HPDE6-E6E7 (cell line): ENCODE measurements at regions not wholly inside any gene's neighbourhood (a gene's known extent, or its start where the extent isn't known, plus 50 kb on each side); places are given as distances from the start of the nearest gene placed in this dataset.

Experiments
- DNase-seq: peaks from one replicate; pipeline ENCODE4 v3.0.0; 2011; ENCODE audit warnings: missing footprints; ENCODE audit errors: extremely low spot score

DNA sequence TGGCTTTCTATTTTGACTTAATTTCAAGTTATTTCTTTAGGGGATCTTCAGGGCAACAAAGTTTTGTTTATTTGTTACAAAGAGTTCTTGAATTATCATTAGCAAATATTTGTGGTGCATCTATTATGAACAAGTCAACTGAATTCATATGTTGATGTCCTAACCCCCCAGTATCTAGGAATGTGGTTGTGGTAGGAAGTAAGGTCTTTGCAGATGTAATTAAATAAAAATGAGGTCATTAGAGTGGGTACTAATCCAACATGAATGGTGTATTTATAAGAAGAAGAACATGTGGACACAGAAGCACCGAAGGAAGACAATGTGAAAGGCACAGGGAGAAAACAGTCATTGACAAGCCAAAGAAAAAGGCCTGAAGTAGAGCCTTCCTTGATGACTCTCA is 474.0 kb upstream of the DAB2 start:
- no peak for DNase-seq

DNA sequence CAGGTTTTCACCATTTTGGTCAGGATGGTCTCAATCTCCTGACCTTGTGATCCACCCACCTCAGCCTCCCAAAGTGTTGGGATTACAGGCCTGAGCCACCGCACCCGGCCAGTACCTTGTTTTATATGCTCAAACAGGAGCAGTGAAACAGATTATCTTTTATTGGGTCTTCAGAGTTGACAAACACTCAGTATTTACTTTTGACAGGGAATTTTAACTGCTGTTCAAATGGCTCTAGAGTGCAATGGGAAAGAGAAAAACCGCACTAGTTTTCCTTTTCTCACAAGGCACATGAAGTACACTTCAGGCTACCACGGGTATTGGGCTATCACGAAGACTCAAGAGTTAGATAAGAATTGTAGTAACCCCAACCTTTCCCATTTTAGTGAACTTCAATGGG is 471.9 kb upstream of the DAB2 start:
- DNase-seq = no peak

DNA sequence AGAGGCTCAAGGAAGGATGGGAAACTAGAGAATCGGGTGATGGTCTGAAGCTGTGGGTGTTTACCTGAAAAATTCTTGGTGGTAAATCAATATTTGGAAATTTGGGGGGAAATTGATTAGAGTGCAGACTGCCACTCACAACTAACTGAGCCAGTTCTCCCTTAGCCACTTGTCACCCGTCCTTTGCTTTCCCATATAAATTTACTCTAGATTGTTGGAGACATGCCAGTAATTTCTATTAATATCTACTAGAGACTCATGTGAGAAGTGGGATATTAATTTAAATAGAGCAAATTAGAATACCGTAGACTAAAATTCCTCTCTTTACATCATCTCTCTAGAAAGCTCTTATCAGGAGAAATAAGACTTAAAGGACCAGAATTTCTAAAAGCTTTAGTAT is 471.3 kb upstream of the DAB2 start:
- no peak for DNase-seq

DNA sequence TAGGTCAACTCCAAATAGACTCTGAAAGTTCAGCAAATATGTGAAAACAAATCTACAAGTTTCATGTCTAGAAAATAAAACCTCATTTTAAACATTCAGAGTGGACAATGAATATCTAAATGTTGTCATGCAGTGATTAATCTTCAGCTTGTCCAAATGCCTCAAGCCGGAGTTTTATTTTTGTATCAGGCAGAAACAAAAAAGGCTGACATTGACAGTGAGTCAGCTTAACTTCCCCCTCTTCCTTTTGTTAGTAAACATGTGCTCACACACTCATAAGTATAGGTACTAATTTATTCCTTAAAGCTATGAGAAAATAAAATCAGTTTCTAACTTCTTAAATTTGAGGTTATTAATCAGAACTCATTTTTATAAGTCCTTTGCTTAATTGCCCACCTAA is 467.9 kb upstream of the DAB2 start:
- peak; percentile 7 for DNase-seq

DNA sequence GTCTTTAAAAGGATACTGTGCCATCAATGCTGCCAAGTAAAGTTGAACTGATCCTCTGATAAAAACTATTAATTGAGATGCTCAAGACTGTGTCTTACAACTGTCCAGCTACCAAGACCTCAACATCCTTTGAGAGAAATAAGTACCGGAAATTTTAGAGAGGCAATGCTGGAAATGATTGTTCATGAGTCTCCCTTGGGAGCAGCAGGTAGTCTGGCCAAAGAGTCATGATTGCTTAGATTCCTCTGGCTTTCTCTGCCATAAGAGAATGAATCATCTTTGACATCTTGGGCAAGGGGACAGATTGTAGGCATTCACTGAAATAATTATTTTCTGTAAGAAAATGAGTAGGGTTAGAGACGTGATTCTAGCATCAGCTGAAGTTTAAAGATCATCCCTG is 466.6 kb upstream of the DAB2 start:
- no peak for DNase-seq

DNA sequence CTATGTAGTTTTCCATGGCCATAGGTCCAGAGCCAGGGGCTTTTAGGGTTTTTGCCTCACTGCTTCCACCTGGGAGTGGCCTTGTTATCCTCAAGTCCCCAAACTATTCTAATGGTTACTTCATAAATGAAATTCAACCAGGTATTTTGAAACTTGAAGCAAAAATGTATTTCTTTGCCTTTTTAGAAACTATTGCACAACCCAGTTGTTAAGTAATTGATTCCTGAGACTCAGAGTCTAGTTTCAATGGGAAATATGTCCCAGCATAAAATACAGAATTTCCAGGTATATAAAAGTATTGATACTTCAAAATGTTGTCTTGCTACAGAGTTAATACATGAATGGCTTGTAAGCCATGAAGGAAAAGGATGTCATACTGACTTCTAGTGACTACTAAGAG is 456.2 kb upstream of the DAB2 start:
- DNase-seq = no peak

DNA sequence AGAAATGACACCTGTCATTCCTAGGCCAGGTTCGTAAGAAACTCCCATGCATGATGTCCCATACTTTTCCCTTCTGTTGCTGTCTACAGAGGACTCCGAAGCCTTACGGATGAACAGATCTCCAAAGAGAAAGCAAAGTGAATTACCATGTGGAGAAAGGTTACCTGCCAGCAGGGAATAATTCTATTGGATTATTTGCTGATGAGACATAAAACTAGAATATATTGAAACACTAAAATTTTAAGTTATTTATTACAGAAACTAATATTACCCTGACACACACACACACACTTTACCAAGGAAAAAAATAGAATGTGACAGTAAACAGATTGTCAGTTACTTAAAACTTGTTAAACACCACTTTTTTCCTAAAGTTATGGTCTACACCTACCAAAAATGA is 452.7 kb upstream of the DAB2 start:
- DNase-seq = no peak

DNA sequence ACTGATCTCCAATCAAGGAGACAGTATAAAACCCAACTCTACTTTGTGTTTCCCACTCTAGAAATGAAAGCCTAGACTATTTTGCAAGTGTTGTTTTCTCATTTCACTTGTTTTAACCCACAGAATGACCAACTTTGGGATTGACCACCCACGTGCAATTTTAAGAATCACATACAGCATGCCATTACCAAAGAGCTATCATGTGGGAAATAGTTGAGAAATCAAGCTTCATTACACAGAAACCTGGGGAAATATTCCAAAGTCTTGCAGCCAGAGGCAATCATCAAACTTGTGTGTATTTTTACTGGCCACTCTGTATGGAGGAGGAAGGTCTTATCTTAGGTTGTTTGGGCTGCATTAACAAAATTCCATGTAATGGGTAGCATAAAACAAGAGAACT is 451.4 kb upstream of the DAB2 start:
- DNase-seq = no peak

DNA sequence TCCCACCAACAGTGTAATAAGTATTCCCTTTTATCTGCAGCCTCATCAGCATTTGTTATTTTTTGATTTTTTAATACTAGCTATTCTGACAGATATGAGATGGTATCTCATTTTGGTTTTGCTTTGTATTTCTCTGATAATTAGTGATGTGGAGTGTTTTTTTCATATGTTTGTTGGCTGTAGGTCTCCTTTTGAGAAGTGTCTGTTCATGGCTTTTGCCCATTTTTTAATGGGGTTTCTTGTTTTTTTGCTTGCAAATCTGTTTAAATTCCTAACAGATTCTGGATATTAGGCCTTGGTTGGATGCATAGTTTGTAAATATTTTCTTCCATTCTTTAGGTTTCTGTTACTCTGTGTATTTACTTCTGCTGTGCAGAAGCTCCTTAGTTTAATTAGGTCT is 445.4 kb upstream of the DAB2 start:
- no peak for DNase-seq

DNA sequence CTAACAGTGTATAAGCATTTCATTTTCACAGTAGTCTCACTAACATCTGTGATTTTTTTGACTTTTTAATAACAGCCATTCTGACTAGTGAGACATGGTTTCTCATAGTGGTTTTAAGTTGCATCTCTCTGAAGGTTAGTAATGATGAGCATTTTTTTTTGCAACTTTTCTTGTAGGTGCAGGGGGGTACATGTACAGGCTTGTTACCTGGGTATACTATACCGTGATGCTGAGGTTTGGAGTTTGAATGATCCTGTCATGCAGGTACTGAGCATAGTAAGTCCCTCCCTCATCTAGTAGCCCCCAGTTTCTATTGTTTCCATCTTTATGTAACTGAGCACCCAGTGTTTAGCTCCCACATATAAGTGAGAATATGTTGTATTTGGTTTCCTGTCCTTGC is 444.6 kb upstream of the DAB2 start:
- DNase-seq = no peak

DNA sequence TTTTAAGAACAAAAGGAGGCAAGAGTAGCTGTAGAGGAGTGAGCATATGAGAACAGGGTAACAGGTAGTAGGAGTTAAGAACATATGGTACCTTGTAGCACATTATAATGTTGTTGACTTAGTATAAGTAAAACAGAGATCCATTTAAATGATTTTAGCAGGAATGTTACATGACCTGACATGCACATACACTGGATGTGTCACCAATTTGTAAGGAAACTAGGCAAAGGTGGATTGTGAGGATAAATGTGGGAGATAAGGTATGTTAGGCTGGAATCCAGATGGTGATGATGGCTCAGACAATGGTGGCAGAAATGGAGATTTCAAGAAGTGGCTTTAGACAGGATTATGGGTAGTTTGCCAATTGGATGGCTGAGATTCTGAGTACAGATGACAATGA is 443.1 kb upstream of the DAB2 start:
- no peak for DNase-seq

DNA sequence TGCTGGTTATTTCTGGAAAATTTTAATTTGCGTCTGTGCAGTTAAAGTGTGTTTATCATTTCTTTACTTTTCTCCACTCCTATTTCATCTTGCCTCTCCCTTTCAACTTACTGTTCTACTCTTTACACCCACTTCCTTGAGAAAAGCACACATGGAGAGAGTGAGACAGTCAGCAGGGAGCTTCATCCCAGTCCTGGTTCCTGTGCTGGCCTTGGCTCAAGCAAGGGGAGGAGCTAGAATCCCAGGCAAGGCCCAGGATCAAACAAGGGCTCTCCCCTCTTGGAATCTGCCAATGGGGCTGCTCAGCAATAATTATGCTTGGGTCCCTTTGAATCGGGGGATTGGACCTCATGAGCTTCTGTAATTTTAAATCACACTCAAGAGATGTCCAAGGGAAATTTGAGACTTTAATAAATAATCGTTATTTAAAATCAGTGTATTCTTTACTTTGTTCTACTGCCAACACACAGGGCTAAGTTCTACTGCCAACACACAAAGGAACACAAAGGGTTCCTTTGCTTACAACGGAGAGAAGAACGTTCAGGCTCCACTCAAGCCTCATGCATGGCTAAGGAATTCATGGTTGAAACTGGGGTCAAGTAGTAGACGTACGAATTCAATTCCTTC is 439.3 kb upstream of the DAB2 start:
- DNase-seq = no peak

DNA sequence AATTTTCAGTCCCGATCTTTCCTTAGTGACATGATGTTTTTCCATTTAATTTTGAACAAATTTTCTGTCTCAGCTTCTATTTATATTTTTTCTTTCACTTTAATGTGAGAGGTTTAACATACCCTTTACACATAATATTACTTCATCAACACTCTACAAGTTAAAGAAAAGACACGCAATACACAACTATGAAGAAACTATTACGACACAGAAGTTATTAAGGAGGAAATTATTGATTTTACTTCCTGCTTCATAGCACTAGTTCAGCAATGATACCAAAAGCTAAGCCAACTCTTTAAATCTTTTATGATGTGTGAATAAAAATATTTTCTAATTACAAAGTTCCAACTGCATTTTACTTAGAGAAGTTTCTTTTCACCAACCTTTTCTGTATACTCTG is 432.3 kb upstream of the DAB2 start:
- DNase-seq = no peak

DNA sequence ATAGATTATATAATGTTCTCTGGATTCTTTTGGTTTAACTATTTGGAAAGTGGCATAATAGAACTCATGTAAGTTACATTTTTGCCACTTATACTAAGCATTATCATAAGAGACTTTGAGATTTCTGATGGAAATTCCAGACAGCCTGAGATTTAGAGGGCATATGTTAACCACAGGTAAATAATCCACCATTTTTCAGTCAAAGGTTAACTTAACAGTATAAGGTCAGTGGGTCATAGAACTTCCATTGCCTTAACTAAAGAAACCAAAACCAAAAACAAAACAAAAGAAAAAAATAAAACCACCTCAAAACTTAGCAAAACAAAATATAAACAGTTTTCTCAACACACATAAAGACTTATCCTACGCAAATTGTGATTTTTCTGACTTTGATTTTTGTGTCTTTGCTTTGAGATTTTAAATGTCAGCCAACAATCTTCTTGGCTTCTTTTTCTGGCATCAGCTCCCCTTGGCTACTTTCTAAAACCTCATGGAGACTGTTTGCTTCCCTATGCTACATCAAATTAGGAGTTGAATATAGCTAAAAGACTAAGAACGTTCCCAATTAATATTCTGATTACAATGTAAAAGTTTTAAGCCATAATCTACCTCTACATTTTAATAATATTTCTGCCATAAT is 430.1 kb upstream of the DAB2 start:
- DNase-seq = no peak

DNA sequence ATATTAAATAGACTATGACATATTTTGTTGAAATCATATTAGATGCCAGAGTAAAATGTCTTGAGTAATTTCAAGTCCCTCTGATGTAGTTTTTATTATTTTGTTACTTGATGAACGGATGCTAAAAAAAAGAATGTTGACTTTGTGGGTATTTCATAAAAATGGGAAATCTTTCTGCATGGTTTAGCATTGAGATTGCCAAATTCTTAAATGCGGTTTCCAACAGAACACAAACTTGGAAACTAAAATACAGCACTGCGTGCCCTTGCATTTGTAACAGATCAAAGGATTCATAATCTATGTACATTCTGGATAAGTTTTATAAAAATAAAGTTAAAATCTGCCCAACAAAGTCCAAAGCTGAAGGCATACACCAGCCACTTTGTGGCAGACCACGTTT is 425.5 kb upstream of the DAB2 start:
- no peak for DNase-seq

DNA sequence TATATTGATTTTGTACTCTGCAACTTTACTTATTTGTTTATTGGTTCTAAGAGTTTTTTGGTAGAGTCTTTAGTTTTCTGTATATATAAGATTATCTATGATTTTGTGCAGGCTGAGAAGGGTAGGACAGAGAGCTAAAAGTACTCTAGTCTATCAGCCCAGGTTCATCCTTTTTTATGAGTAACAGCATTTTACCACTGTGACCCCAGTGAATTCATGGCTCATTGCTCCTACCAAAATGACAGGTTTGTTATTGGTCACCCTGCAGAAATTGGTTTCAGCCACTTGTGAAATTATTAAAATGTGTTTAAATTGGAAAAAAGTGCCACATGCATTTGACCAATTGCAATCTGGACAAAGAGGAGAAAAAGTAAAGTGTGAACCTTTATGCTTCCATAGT is 421.4 kb upstream of the DAB2 start:
- no peak for DNase-seq

DNA sequence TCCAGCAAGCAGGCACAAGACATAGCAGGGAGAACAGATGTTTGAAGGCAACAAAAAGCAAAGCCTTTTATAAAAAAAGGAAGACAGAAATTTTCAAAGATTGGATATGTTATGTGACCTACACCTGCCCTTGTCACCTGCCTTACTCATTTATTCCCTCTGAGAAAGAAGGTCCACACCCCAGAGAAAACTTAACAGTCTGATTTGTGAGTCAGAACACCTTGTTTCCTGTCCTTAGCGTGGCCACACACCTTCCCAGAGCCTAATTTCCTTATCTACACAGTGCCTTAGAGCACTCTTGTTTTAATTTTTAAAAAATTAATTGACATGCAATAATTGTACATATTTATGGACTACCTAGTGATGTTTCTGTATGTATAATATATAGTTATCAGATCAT is 419.0 kb upstream of the DAB2 start:
- DNase-seq = no peak

DNA sequence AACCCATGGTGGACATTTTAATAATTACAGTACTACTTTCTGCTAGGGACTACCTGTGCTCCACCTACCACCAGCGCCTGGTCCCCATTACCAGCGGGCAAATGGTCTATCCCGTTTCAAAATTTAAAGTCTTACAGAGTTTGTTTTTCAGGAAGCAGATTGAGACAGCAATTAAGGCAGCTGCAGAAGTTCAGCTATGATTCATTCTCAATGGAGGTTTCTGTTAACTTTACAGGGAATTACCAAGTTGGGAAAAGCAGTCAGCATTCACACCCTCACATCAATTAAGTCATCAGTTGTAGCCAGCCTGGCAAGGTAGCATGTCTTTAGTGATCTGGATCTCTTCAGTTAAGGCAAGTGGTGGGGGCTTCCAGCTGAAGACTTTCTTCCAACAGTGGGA is 410.6 kb upstream of the DAB2 start:
- no peak for DNase-seq

DNA sequence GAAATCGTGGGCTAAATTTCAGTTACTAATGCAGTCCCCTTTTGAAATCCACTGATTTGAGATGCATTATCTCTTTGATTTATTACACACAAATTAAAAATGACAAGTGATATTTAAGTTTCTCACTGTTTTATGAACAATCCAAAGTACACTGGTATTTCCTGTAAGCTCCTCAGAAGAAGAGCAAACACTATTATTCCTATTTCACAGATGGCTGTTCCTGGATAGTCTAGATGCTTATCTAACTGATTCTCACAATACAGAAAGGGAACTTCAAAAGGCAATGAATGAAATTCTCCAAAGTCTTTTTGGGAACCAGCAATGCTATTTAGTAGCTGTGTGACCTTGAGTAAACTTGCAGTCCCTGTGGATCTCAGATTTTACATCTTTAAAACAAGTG is 404.7 kb upstream of the DAB2 start:
- DNase-seq = no peak

DNA sequence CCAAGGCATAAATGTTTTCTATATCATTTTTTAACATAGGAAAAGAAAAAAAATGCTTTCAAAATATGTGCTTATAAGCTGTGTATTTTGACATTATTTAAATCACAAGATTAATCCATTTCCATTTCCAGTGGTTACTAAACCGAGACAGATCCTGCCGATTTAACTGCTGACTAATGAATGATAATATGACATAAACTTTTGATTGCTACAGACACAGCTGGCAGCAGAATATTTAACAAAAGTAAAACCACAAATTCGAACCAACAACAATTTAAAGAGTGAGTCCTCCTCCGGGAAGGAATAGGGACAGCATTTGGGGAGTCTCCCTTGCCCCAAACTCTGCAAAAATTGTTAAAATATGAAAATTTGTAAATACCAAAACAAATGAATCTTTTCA is 401.3 kb upstream of the DAB2 start:
- DNase-seq = no peak

DNA sequence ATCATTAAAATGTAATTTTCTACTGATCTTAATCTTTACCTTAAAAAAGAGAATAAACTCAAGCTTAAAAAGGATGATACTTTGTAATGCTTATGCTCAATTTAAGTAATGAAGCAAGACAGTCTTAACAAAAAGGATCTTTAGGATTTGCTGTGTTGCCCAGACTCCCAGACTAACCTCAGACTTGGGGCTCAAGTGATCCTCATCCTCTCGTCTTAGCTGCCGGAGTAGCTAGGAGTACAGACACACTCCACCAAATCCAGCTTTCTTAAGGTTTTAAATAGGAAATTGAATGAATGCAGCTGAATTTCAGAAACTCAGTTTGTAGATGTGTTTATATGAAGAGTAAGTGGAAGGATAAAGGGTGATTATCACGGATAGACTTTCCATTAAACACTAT is 400.5 kb upstream of the DAB2 start:
- no peak for DNase-seq

DNA sequence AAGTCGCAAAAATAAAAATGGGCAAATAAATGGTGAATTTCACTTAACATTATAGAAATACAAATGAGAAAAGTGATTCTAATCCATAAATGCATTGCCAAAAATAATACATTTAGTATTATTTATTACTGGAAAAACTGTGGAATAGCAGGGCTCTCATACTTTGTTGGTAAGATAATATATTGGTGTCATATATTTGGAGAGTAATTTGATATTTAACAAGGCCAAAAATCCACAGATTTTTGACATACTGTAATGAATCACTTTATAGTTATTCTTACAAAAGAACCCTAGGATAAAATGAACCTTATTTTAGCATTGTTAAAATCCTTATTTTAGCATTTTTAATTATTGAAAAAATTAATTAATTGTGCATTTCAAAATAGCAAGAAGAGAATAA is 397.2 kb upstream of the DAB2 start:
- DNase-seq = no peak

DNA sequence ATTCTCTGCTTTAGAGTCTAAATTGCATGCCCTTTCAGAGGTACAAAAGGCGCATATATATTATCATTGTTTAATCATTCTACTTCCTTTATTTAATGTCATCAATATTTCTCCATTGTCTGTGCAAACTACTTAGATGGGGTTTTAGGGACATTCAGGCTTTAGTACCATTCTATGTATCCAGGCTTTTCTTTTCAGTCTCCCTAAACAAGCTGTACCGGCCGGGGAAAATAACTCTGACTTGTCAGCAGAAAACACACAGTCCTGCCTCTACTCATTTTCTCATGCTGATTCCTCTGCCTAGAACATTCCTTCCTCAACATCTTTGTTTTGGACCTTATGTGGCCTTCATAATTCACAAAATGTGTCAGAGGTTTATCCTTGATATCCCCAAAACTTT is 392.1 kb upstream of the DAB2 start:
- no peak for DNase-seq

DNA sequence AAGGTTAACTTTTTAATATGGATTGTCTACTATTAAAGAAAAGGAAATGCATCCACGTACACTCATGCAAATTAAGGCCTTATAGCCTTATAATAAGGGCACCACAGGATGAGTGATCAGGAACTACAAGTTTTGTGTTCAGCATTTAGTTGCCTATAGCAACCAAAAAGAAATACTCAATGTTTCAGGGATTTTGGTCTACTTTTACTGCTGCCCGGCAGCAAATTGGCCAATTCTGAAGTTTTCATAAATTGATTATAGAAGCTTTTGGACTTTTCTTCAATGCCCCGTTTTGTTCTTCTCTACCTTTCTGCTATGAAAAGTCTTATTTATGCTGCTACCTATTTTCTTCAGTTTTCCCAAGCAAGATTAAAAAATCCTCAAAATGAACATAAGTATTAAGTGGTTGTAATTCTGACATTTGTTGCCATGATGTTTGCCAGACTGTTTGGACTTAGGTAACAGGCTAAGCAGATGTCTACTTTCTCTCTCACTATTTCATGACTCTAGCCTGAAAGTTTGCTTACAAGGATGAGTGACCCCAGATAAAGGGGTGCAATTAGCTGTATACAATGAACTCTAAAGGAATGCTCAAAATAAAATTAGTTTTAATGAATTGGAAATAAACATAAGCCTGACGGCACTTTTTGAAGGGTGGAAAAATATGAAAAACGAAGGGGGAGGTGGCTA is 391.5 kb upstream of the DAB2 start:
- no peak for DNase-seq
